ENCODE measurements at regions not wholly inside any gene's neighbourhood (a gene's known extent, or its start where the extent isn't known, plus 50 kb on each side); places are given as distances from the start of the nearest gene placed in this dataset.

- no peaks in the 10 kb centered on the region for H3K27me3 ChIP-seq
- no peak overlapping the region for H3K27ac ChIP-seq
- 88 to 91% methylated on average over 2 of the region's 2 CpGs for WGBS, 2 donors
- no peak overlapping the region for H3K4me3 ChIP-seq
- DNase-seq: no peak
- H3K36me3 ChIP-seq (ENCODE audit: low read depth, missing control alignments): no peaks in the 10 kb centered on the region
- H3K9me3 ChIP-seq: no peaks in the 10 kb centered on the region
- no peaks in the 10 kb centered on the region for H3K4me1 ChIP-seq
- intact Hi-C loops (cut with DNase I; ENCODE audit: low total_unique reads): no loop called here
- TF ChIP-seq CTCF (IDR thresholded peaks at IDR 0.05) (no peak), POLR2A (IDR thresholded peaks at IDR 0.05) (no peak)
These were observed 119.7 kb upstream of the ELL2 start for GRCh38 chr5:96081276-96081858.

- Histone ChIP-seq H3K27ac (no peak overlapping the region), H3K36me3 (ENCODE audit: low read depth, missing control alignments) (no peaks in the 10 kb centered on the region), H3K27me3 (no peaks in the 10 kb centered on the region), H3K9me3 (no peaks in the 10 kb centered on the region), H3K4me1 (no peaks in the 10 kb centered on the region), H3K4me3 (no peak overlapping the region)
- intact Hi-C loops (cut with DNase I; ENCODE audit: low total_unique reads): no loop called here
- no peak for DNase-seq
- TF ChIP-seq CTCF (IDR thresholded peaks at IDR 0.05) (no peak), POLR2A (IDR thresholded peaks at IDR 0.05) (no peak)
These were observed 118.9 kb upstream of the ELL2 start for GRCh38 chr5:96080557-96080956.

GRCh38 chr5:96079962-96080361 lies 118.3 kb upstream of the ELL2 start:
- Histone ChIP-seq H3K36me3 (ENCODE audit: low read depth, missing control alignments) (no peaks in the 10 kb centered on the region), H3K4me3 (no peak overlapping the region), H3K9me3 (no peaks in the 10 kb centered on the region), H3K27ac (no peak overlapping the region), H3K4me1 (no peaks in the 10 kb centered on the region), H3K27me3 (no peaks in the 10 kb centered on the region)
- DNase-seq: no peak
- 77 to 83% methylated on average over 2 of the region's 2 CpGs for WGBS, 2 donors
- TF ChIP-seq POLR2A (IDR thresholded peaks at IDR 0.05) (no peak), CTCF (IDR thresholded peaks at IDR 0.05) (no peak)
- intact Hi-C loops (cut with DNase I; ENCODE audit: low total_unique reads): no loop called here

GRCh38 chr5:96079075-96079474 lies 117.4 kb upstream of the ELL2 start:
- H3K4me3 ChIP-seq: no peak overlapping the region
- TF ChIP-seq CTCF (IDR thresholded peaks at IDR 0.05): no peak
- TF ChIP-seq POLR2A (IDR thresholded peaks at IDR 0.05): no peak
- no peak for DNase-seq
- H3K4me1 ChIP-seq: no peaks in the 10 kb centered on the region
- no peaks in the 10 kb centered on the region for H3K36me3 ChIP-seq (ENCODE audit: low read depth, missing control alignments)
- H3K27ac ChIP-seq: no peak overlapping the region
- intact Hi-C loops (cut with DNase I; ENCODE audit: low total_unique reads): no loop called here
- H3K27me3 ChIP-seq: no peaks in the 10 kb centered on the region
- H3K9me3 ChIP-seq: no peaks in the 10 kb centered on the region

GRCh38 chr5:96076451-96076850 lies 114.8 kb upstream of the ELL2 start:
- Histone ChIP-seq H3K36me3 (ENCODE audit: low read depth, missing control alignments) (no peaks in the 10 kb centered on the region), H3K4me1 (no peaks in the 10 kb centered on the region), H3K27me3 (no peaks in the 10 kb centered on the region), H3K9me3 (no peaks in the 10 kb centered on the region), H3K27ac (no peak overlapping the region), H3K4me3 (no peak overlapping the region)
- WGBS, 2 donors: 91 to 92% methylated on average over 3 of the region's 3 CpGs
- DNase-seq: no peak
- TF ChIP-seq CTCF (IDR thresholded peaks at IDR 0.05) (no peak), POLR2A (IDR thresholded peaks at IDR 0.05) (no peak)
- intact Hi-C loops (cut with DNase I; ENCODE audit: low total_unique reads): no loop called here
